HG03066 (cell line): ENCODE measurements at regions not wholly inside any gene's neighbourhood (a gene's known extent, or its start where the extent isn't known, plus 50 kb on each side); places are given as distances from the start of the nearest gene placed in this dataset.
A peak's percentile ranks its signal among the peaks of the same experiment; 100 is the strongest.
"Not testable (repeated sequence)": the region's sequence is repeated elsewhere in the genome, so short reads cannot be mapped to it uniquely, and the experiment has no call there.

Source experiments
- ATAC-seq: cut with Tn5 transposase; IDR thresholded peaks from one replicate; pipeline ENCODE4 v1.9.1; 2021; ENCODE audit warnings: low read depth; ENCODE audit not compliant: unreplicated experiment

DNA sequence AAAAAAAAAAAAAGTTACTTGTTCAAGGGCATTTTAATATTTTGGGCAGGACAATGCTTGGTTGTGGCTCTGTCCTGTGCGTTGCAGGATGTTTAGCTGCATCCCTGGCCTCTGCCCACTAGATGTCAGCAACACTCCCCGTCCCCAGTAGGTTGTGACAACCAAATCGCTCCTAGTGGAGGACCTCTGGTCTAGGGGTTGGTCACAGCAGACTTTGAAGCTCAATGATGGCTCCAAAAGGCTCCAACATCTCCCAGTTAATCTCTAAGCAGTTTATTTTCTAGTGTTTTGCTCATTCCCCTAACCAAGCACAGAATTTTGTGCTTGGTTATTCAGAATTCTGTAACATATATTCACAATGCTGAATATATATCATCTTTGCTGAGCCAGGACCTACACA lies 67.0 kb downstream of the CHRNA1 start:
- peak; percentile 91 for ATAC-seq

GRCh38 chr2:174694920-174695319 lies 69.4 kb downstream of the CHRNA1 start:
- ATAC-seq, result no peak

DNA sequence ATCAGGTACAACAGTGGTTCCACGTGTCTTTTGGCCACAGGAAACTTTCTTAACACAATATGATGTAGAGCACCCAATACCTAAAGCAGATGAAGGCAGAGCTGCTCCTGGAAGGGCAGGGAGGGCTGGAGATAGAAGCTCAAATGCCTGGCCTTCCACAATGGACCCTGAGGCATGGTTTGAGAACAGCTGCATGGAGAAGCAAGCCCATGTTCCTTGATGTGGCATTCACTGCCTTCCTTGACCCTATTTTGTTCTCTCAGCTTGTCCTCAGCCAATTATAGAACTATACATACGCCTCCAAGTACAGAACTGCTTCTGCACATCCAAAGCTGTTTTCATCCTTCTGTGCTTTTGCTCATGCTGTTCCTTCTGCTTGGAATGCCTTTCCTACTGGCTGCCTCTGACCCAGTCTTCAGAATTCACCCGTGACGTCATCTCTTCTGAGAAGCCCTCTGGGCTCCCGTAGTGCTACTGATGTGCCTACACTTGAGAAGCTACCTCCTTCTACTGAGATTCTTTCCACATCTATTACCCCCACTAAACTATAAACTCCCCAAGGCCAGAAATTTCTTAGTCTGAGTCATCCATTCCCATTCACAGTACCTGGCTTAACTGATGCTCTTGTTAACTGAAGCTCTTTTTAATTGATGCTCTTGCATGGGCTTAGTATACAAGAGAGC lies 69.9 kb downstream of the CHRNA1 start:
- no peak for ATAC-seq

DNA sequence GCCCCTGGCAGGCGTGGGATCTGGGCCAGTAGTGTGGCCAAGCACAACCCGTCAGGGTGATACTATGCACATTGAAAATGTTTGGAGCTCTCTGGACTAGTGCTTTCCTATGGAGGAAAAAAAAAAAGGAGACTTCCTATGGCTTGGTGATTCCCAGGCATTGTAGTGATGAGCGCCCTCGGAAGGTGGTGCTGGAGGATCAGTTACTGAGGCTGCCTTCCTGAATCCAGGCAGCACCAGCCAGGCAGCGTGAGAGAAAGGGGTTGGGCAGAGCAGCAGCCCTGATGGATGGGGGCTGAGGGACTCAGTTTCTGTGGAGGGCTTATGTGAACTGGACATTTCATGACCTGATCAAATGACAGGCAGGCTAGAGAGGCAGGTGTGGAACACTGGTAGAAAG lies 70.9 kb downstream of the CHRNA1 start:
- ATAC-seq, result no peak

GRCh38 chr2:174692256-174692919 lies 71.9 kb downstream of the CHRNA1 start:
- no peak for ATAC-seq

DNA sequence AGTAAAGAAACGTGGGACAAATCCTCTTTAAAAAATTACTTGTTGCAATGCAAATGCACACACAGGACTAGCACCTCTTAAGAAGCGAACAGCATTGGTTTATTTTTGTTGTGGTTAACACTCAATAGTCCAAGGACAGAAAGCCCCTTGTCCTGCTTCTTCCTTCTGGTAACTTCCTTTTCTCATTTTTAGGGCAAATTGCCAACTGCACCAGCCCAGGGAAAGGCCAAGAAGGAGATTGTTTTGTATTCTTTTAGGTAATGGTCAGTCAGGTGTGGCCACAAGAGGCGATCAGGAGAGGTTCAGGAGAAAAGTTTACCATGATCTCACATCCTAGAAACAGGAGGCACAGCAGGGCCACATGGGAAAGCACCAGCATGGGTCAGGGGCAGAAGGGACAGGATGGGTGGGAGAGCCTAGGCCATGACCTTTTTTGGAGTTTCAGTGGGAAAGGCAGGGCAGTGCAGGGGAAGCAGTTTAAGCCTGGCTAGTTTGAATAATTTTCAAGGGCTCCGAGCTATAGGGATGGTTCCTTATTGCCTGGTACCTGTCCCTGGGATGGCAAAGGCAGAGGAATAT lies 73.0 kb downstream of the CHRNA1 start:
- ATAC-seq, result no peak

- no peak for ATAC-seq
Observed at GRCh38 chr2:174690026-174690425, 74.2 kb downstream of the CHRNA1 start.

DNA sequence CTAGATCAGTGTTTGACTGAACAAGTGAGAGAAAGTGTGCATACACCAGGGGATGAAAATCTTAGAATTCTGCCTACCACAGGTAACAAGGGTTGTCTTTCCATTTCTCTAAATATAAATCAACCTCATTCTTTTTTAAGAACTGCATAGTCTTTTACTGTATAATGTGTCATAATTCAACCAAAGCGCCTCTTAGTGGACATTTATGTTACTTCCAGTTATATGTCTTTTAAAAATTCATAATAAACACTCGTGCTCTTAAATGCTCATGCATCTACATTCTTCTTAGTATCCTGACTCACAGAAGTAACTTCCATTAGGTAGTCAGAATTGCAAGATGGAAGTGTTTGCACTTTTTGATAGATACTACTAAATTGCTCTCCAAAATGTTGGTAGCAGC lies 76.2 kb downstream of the CHRNA1 start:
- no peak for ATAC-seq

- ATAC-seq, result no peak
Observed at GRCh38 chr2:174686430-174686829, 77.8 kb downstream of the CHRNA1 start.

GRCh38 chr2:174683392-174683759 lies 80.9 kb downstream of the CHRNA1 start:
- peak; percentile 36 for ATAC-seq

DNA sequence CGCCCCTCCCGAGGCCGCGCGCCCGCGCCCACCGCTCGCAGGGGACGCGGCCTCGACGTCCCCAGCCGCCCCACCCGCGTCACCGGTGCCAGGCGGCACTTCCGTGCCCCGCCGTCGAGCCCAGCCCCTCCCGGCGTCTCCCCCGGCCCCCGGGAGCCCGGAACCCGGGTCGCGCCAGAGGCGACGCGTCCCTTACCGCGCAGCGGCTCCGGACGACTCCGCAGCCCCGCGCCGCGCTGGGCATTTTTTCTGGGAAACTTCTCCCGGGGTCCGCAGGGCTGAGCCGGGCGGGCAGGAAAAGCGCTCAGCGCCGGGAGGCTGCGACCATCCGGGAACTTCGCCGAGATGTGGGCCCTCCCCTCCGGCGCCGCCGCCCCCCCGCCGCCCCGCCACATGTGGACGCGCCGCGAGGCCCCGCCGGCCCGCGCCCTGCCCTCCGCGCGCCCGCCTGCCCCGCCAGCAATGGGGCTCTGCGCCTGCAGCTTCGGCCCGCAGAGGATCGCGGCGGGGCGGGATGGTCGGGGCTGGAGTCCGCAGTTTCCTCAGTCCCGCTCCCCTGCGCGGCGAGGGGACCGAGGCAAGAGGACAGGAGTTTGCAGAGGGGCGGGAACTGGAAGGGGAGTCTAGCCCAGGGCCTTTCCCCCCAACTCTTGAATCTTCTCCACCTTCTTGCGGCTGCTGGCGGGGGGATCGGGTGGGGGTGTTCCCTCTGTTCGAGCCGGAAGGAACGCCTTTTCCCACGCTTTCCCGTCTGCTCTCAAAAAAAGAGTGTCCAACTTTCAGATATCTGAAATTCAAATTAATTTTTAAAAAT lies 81.5 kb downstream of the CHRNA1 start:
- ATAC-seq, result peak; percentile 61

DNA sequence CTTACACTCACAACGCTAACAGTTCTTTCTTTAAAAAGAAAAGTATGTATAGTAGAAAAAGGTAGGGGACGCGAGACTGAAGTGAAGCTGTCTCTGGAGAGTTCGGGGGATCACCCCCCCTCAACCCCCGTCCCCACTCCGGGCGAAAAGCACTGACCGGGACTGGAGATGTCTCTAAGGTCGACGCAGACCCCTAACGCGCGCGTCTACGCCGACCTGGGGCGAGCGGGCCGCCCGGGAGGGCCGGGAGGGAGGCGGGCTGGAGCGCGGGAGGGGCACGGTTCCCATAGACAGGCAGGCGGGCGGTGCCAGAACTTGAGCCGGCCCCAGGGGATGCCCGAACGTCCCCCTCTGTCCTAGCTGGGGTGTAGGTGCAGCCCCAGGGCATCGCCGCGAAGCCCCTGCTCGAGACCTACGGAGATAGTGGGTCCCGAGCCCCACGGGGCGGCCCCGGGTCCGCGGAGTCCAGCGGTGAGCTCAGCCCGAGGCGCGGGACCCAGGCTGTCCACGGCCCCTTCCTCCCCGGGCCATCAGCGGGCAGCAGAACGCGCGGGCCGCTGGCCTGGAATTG lies 82.2 kb downstream of the CHRNA1 start:
- peak; percentile 45 for ATAC-seq

- ATAC-seq, result no peak
Observed at GRCh38 chr2:174681099-174682006, 82.9 kb downstream of the CHRNA1 start.

GRCh38 chr2:174680221-174680620 lies 82.6 kb upstream of the WIPF1 start:
- no peak for ATAC-seq

DNA sequence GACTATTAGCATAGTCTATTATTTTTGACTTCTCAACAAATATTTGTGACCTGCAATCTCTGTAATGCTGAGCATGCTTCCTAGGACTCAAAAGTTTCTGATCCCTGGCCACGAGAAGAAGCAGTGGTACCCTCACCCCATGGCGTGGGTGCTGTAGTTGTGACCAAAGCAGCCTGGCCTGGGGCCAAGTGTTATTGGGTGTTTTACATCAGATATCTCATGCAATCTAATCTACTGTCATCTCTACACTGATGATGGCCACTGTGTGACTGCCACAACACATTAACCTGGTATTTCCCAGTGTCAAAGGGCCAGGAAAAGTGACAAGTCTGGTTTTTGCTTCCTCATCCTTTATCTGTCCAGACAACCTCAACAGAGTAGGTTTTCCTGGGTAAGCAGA lies 80.8 kb upstream of the WIPF1 start:
- no peak for ATAC-seq

DNA sequence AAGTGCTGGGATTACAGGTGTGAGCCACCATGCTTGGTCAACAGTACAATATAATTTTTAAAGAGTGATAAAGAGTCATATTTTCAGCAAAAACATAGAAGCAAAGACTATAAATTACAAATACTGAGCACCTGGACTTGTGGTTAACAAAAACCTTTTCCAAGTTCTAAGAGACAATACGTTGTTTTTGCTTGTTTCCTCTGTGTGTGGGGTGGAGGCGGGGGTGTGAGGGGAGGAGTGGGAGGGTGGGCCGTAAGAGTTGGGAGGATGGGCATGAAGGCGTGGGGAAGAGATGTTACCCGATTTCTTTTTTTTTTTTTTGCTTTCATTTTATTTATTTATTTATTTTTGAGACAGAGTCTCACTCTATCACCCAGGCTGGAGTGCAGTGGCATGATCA lies 78.0 kb upstream of the WIPF1 start:
- no peak for ATAC-seq

- ATAC-seq, result no peak
Observed at GRCh38 chr2:174673876-174674275, 76.3 kb upstream of the WIPF1 start.

- ATAC-seq, result no peak
Observed at GRCh38 chr2:174673440-174673839, 75.8 kb upstream of the WIPF1 start.

DNA sequence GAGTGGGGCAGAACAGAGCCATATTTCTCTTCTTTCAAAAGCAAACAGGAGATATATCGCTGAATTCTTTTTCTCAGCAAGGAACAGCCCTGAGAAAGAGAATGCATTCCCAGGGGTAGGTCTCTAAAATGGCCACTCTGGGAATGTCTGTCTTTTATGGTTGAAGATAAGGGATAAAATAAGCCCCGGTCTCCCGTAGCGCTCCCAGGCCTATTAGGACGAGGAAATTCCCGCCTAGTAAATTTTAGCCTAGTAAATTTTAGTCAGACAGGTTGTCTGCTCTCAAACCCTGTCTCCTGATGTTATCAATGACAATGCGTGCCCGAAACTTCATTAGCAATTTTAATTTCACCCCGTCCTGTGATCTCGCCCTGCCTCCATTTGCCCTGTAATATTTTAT lies 73.9 kb upstream of the WIPF1 start:
- not testable (repeated sequence) for ATAC-seq

DNA sequence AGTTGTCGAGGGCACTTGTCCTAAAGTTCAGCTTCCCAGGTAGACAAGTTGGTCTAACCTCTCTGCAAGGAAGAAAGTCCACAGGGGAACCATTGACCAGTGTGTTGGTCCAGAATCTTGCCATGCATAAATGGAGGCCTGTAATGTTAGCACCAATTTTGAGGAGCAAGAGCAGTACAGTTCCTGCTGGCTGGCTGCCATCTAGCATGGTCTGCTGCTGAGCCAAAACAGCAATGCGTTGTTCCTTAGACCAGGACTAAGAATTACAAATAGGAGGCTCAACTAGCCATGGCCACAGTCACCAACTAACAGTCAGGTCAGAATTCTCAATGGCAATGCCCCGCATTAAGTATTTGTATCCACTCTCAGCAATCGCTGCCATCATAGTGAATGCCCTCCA lies 72.8 kb upstream of the WIPF1 start:
- ATAC-seq, result no peak
